ENCODE measurements at regions not wholly inside any gene's neighbourhood (a gene's known extent, or its start where the extent isn't known, plus 50 kb on each side); places are given as distances from the start of the nearest gene placed in this dataset.

DNA sequence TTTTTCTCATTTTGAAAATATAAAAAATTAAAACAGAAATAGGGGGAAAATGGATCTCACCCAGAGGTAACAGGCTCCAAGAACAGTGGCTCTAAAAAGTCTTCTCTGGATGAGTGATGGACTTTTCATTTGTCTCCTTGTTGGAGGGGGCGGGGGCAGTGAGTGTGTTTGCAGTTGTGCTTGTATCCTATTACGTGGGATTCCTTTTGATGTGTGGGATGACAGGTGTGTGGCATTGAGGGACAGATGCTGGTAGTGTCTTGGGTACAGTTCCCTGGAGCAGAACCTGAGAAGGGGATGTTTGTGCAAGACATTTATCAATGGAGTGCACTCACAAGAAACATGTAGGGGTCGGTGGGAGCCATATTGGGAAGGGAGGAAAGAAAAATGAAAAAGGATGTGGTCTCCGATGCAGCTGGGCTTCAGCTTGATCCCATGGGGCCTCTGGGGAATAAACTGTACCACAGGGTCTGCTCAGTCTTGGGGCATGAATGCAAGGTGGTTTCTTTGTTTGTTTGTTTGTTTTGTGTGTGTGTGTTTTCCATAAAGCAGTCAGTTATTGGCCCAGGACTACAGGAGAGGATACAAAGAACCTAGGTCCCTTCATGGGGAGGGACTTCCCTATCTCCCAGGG is 120.0 kb upstream of the SLC35G4 start:
- peaks cover 10% of the 10 kb centered on the region for H3K4me1 Mint-ChIP-seq (ENCODE audit: insufficient read depth, unreplicated experiment)
- POLR2A ChIA-PET, result no interaction called here
- TF ChIP-seq, protein P1, sequence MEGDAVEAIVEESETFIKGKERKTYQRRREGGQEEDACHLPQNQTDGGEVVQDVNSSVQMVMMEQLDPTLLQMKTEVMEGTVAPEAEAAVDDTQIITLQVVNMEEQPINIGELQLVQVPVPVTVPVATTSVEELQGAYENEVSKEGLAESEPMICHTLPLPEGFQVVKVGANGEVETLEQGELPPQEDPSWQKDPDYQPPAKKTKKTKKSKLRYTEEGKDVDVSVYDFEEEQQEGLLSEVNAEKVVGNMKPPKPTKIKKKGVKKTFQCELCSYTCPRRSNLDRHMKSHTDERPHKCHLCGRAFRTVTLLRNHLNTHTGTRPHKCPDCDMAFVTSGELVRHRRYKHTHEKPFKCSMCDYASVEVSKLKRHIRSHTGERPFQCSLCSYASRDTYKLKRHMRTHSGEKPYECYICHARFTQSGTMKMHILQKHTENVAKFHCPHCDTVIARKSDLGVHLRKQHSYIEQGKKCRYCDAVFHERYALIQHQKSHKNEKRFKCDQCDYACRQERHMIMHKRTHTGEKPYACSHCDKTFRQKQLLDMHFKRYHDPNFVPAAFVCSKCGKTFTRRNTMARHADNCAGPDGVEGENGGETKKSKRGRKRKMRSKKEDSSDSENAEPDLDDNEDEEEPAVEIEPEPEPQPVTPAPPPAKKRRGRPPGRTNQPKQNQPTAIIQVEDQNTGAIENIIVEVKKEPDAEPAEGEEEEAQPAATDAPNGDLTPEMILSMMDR (IDR thresholded peaks at IDR 0.05; ENCODE audit: unreplicated experiment), result no peak
- CTCF ChIA-PET, result no interaction called here
- no peaks in the 10 kb centered on the region for H3K36me3 Mint-ChIP-seq (ENCODE audit: insufficient read depth, unreplicated experiment)
- H3K27ac Mint-ChIP-seq (ENCODE audit: low read depth, unreplicated experiment), result no peak overlapping the region
- H3K9me3 Mint-ChIP-seq (ENCODE audit: unreplicated experiment), result no peaks in the 10 kb centered on the region
- H3K4me3 Mint-ChIP-seq (ENCODE audit: unreplicated experiment), result no peak overlapping the region
- intact Hi-C loops (cut with micrococcal nuclease), result no loop called here
- H3K27me3 Mint-ChIP-seq (ENCODE audit: insufficient read depth, unreplicated experiment), result no peaks in the 10 kb centered on the region
- no peak for DNase-seq (ENCODE audit: unreplicated experiment)
- BruUV-seq (replicated peaks), result no TSS peak

DNA sequence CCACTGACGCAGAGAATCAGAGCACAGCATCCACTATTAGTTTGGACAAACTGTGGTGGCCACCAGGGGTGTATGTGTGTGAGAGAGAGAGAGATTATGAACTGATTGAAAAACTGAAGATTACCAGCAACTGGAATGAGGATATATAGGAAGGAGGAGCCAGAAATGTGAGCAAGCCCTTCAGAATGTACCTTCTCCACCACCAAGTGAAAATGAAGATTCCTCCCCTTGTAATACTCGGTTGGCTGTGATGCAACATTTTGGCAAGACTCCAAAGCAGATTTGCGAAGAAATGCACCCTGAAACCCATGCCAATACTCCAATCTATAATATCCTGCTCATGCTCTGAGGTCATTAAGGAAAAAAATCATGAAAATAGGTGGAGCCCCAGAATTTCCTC is 121.2 kb upstream of the SLC35G4 start:
- Mint-ChIP-seq H3K9me3 (ENCODE audit: unreplicated experiment) (no peaks in the 10 kb centered on the region), H3K36me3 (ENCODE audit: insufficient read depth, unreplicated experiment) (no peaks in the 10 kb centered on the region), H3K27me3 (ENCODE audit: insufficient read depth, unreplicated experiment) (no peaks in the 10 kb centered on the region), H3K4me3 (ENCODE audit: unreplicated experiment) (peak overlapping the region; percentile 2), H3K27ac (ENCODE audit: low read depth, unreplicated experiment) (no peak overlapping the region), H3K4me1 (ENCODE audit: insufficient read depth, unreplicated experiment) (peaks cover 10% of the 10 kb centered on the region)
- DNase-seq (ENCODE audit: unreplicated experiment), result peak; percentile 67
- intact Hi-C loops (cut with micrococcal nuclease), result no loop called here
- CTCF ChIA-PET, result no interaction called here
- POLR2A ChIA-PET, result no interaction called here
- TF ChIP-seq, protein P1 (IDR thresholded peaks at IDR 0.05; ENCODE audit: unreplicated experiment), result no peak
- BruUV-seq (replicated peaks), result no TSS peak

DNA sequence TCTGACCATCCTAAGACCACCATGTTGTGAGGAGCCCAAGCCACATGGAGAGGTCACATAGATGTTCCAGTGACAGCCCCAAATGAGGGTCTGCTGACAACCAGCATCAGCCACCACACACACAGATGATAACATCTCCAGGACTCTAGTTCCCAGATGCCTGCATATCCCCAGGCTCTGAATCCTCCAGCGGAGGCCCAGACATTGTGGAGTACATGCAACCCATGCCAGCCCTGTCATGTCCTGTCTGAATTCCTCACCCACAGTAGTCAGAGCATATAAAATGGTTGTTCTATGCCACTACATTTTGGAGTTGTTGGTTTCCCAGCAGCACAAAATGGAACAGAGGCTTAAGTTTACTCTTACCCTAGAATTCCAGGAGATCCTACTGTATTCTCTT is 122.0 kb upstream of the SLC35G4 start:
- no peak for DNase-seq (ENCODE audit: unreplicated experiment)
- H3K4me1 Mint-ChIP-seq (ENCODE audit: insufficient read depth, unreplicated experiment), result peaks cover 10% of the 10 kb centered on the region
- H3K27me3 Mint-ChIP-seq (ENCODE audit: insufficient read depth, unreplicated experiment), result no peaks in the 10 kb centered on the region
- BruUV-seq (replicated peaks), result no TSS peak
- no peaks in the 10 kb centered on the region for H3K9me3 Mint-ChIP-seq (ENCODE audit: unreplicated experiment)
- ChIA-PET CTCF (interaction anchor here (0.5 kb wide), 1 partner anchor 447 kb away, joined by 3 read pairs; no protein-coding TSS in a partner anchor), POLR2A (no interaction called here)
- intact Hi-C loops (cut with micrococcal nuclease), result no loop called here
- H3K27ac Mint-ChIP-seq (ENCODE audit: low read depth, unreplicated experiment), result no peak overlapping the region
- TF ChIP-seq, protein P1 (IDR thresholded peaks at IDR 0.05; ENCODE audit: unreplicated experiment), result no peak
- H3K36me3 Mint-ChIP-seq (ENCODE audit: insufficient read depth, unreplicated experiment), result no peaks in the 10 kb centered on the region
- no peak overlapping the region for H3K4me3 Mint-ChIP-seq (ENCODE audit: unreplicated experiment)

DNA sequence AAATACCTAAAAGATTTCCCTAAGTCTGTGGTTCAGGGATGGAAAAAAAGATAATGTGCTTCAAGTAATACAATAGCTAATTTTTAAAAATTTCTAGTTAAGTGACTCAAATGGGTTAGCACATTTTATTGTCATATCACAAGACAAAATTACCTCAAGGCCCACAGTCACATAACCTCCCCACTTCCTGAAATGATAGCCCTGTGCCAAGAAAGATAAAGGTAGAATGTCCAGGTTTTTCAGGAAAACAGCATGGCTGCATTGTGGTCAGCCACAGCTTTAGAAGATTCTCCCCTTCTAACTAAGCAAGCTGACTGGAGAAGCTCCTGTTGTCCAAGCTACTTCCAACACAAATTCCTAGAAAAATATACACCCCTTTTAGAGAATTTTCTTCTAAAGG is 127.1 kb upstream of the SLC35G4 start:
- Mint-ChIP-seq H3K27me3 (ENCODE audit: insufficient read depth, unreplicated experiment) (peaks cover 16% of the 10 kb centered on the region), H3K27ac (ENCODE audit: low read depth, unreplicated experiment) (no peak overlapping the region), H3K4me3 (ENCODE audit: unreplicated experiment) (no peak overlapping the region), H3K9me3 (ENCODE audit: unreplicated experiment) (no peaks in the 10 kb centered on the region), H3K4me1 (ENCODE audit: insufficient read depth, unreplicated experiment) (no peaks in the 10 kb centered on the region), H3K36me3 (ENCODE audit: insufficient read depth, unreplicated experiment) (no peaks in the 10 kb centered on the region)
- intact Hi-C loops (cut with micrococcal nuclease), result no loop called here
- CTCF ChIA-PET, result no interaction called here
- no TSS peak for BruUV-seq (replicated peaks)
- no peak for DNase-seq (ENCODE audit: unreplicated experiment)
- TF ChIP-seq, protein P1 (IDR thresholded peaks at IDR 0.05; ENCODE audit: unreplicated experiment), result no peak
- POLR2A ChIA-PET, result no interaction called here

Data from MCF 10A (cell line).